ENCODE measurements at regions not wholly inside any gene's neighbourhood (a gene's known extent, or its start where the extent isn't known, plus 50 kb on each side); places are given as distances from the start of the nearest gene placed in this dataset.
A peak's percentile ranks its signal among the peaks of the same experiment; 100 is the strongest.
"Not testable (repeated sequence)": the region's sequence is repeated elsewhere in the genome, so short reads cannot be mapped to it uniquely, and the experiment has no call there.

GRCh38 chr5:123975521-123975920, 463.5 kb downstream of the CSNK1G3 start:
- FAIRE-seq; DNase-seq (ENCODE audit: low spot score): not testable (repeated sequence)

- DNase-seq (ENCODE audit: low spot score), result no peak
- FAIRE-seq, result no peak
Observed at GRCh38 chr5:123966781-123967180, 454.8 kb downstream of the CSNK1G3 start.

- DNase-seq (ENCODE audit: low spot score), result no peak
- FAIRE-seq, result no peak
Observed at GRCh38 chr5:123965626-123966025, 453.6 kb downstream of the CSNK1G3 start.

DNA sequence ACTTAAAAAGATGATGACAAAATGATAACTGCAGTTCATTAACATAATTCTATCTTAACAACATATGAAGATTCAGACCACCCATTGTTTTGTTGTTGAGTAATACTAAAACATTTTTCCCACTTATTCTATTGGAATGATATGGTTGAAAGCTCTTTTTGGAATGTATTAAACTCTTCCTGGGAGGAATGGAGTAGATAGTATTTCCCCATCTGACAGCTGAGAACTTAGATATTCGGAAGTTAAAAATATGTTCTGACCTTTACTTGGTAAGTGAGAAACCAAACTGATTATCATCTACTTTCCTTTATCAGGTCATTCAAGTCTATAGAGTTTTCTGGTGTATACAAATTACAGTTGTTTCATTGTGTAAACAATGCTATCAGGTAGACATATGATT, 452.9 kb downstream of the CSNK1G3 start:
- no peak for FAIRE-seq
- no peak for DNase-seq (ENCODE audit: low spot score)

DNA sequence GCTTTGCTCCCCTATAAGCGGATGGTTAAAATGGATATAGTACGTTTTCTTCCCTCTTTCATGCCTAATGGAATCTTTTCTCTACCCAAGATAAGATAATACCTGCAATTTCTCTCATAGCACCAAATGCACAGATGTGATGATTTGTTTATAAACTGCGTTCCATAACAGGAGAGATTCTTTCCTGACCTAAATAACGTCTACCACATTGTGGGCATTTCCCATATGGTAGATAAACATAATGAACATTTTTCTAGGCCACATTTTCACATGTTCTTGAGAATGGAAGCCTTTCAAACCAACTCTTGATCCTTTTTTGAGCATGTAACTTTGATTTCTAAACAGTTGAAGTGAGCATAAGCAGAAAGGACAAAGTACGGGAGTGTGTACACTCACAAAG, 448.5 kb downstream of the CSNK1G3 start:
- no peak for DNase-seq (ENCODE audit: low spot score)
- no peak for FAIRE-seq

DNA sequence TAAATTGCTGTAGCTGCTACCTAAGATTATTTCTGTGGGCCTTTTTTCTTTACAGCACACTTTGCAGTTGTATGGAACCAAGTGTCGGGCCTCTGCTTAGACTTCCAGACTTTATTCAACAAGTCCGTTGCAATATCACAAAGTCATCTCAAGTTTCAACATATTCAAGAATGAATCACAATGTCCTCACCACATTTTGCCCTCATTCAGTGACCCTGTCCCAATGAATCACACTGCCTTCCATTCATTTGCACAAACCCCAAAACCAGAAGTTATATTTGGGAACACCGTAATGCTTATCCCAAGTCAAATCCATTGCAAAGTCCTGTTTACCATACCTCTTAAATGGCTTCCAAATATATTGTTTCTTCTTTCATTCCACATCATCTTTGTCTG, 439.6 kb downstream of the CSNK1G3 start:
- FAIRE-seq (peak; percentile 98), DNase-seq (ENCODE audit: low spot score) (peak; percentile 87)

- FAIRE-seq (peak; percentile 24), DNase-seq (ENCODE audit: low spot score) (peak; percentile 22)
Observed at GRCh38 chr5:123950701-123951581, 439.0 kb downstream of the CSNK1G3 start.

DNA sequence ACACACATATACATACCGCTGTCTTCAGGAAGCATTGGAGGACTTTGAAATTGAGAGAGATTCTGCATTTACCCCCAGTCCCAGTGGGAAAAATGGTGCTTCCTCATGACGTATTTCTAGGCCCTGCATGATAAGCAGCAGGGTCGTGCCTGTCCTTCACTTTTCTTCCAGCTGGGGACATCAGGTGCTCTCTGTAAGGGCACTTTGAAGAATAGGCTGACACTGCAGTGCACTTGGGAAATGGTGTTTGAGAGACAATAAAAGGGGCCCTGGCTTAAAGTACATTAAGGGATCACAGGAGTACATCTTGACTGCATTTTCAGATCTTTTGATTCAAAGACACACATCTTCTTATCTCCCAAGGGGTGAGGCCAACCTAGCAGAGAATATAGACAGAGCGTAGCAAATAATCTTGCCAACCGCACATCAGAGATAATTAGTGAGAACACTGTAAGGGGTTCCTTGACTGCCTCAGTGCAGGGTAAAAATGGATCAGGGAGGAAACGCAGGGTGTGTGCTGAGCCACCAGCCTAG, 437.9 kb downstream of the CSNK1G3 start:
- FAIRE-seq, result no peak
- no peak for DNase-seq (ENCODE audit: low spot score)

DNA sequence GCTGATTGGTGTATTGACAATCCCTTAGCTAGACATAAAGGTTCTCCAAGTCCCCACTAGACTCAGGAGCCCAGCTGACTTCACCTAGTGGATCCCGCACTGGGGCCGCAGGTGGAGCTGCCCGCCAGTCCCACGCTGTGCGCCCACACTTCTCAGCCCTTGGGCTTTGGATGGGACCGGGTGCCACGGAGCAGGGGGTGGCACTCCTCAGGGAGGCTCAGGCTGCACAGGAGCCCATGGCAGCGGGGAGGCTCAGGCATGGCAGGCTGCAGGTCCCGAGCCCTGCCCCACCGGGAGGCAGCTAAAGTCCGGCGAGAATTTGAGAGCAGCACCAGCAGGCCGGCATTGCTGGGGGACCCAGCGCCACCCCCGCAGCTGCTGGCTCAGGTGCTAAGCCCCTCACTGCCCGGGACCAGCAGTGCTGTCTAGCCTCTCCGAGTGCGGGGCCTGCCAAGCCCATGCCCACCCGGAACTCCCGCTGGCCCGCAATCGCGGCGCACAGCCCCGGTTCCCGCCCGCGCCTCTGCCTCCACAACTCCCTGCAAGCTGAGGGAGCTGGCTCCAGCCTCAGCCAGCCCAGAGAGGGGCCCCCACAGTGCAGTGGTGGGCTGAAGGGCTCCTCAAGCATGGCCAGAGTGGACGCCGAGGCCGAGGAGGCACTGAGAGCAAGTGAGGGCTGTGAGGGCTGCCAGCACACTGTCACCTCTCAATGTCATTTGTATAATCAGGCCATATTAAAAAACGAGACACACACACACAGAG, 437.2 kb downstream of the CSNK1G3 start:
- DNase-seq (ENCODE audit: low spot score) (no peak), FAIRE-seq (no peak)

GRCh38 chr5:123947797-123948196, 435.8 kb downstream of the CSNK1G3 start:
- FAIRE-seq, result no peak
- DNase-seq (ENCODE audit: low spot score), result no peak

GRCh38 chr5:123945548-123945947, 433.6 kb downstream of the CSNK1G3 start:
- no peak for DNase-seq (ENCODE audit: low spot score)
- no peak for FAIRE-seq

DNA sequence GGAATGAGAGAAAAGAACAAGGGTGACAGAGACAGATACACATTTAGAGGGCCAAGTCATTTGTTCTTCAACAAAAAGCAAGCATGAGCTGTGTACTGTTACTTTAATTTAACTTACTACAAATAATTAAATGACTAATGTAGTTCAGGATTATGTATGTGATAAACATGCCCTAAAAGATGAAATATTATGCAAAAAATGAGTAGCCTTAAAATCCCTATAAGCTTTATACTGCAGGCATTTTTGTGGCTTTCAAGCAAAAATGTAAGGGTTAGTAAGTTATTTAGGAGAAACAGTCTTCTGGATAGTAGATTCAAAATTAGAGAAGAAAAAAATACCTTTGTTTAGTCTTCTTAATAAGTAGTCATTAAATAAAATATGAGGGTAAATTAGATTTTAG, 431.2 kb downstream of the CSNK1G3 start:
- FAIRE-seq, result no peak

DNA sequence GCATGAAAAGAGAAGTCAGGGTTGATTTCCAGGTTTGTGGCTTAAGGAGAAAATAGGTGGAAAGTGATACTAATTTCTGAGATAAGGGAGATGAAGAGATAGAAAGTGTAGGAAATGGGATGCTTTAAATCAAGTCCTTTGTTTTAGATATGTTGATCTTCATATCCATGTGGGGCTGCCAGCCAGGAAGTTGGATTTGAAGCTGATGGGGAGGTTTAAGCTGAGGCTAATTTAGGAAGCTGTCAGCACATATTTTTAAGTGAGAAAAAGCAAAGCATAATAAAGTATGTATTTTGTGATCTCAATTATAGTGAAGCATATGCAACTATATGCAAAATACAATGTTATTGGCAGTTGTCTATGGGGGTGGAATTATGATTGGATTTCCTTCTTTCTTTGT, 428.4 kb downstream of the CSNK1G3 start:
- DNase-seq (ENCODE audit: low spot score) (no peak), FAIRE-seq (no peak)

More for the DNA sequence above, 431.2 kb downstream of the CSNK1G3 start:
- no peak for DNase-seq (ENCODE audit: low spot score)

DNA sequence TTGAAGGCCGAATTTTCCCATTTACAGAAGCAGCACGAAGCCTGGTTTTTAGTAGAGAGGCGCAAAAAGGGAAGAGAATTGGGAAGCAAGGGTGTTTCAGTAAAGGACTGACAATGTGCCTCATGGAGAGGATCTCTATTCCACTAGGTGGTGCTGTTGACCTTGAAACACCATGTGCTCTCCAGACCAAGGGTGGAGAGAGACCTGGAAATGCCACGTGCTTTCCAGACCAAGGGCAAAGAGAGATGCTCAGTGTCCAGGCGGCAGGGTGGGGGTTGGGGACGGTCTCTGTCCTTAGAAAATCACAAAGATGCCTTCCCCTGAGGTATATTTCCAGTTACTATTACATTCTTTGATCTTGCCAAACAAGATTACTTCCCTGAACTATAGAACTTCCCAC, 425.3 kb downstream of the CSNK1G3 start:
- DNase-seq (ENCODE audit: low spot score) (peak; percentile 28), FAIRE-seq (no peak)

DNA sequence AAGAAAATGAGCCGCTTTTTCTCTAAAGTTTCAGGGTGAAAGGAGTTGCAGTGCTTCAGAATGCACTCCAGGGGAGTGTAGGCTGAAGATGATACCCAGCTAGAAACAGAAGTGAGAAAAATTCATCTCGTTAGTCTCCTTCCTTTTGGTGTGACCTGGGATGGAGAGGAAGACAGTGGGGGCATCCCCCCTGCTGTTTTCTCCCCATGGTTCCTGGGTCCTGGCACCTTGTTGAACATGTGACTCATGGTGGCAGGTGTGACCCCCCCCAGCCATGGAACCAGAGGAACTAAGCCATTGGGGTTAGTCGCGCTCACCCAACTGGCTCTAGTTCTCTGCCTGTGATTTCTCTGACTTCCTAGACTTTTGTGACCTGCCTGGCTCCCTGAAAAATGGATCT, 424.6 kb downstream of the CSNK1G3 start:
- FAIRE-seq, result no peak

DNA sequence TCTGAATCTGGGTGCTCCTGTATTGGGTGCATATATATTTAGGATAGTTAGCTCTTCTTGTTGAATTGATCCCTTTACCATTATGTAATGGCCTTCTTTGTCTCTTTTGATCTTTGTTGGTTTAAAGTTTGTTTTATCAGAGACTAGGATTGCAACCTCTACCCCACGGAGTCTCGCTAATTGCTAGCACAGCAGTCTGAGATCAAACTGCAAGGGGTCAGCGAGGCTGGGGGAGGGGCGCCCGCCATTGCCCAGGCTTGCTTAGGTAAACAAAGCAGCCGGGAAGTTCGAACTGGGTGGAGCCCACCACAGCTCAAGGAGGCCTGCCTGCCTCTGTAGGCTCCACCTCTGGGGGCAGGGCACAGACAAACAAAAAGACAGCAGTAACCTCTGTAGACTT, 421.8 kb downstream of the CSNK1G3 start:
- FAIRE-seq; DNase-seq (ENCODE audit: low spot score): not testable (repeated sequence)

More for the DNA sequence above, 424.6 kb downstream of the CSNK1G3 start:
- DNase-seq (ENCODE audit: low spot score), result no peak

- no peak for FAIRE-seq
- DNase-seq (ENCODE audit: low spot score), result no peak
Observed at GRCh38 chr5:123929055-123929474, 417.1 kb downstream of the CSNK1G3 start.

GRCh38 chr5:123928401-123928800, 416.4 kb downstream of the CSNK1G3 start:
- DNase-seq (ENCODE audit: low spot score) (no peak), FAIRE-seq (no peak)

DNA sequence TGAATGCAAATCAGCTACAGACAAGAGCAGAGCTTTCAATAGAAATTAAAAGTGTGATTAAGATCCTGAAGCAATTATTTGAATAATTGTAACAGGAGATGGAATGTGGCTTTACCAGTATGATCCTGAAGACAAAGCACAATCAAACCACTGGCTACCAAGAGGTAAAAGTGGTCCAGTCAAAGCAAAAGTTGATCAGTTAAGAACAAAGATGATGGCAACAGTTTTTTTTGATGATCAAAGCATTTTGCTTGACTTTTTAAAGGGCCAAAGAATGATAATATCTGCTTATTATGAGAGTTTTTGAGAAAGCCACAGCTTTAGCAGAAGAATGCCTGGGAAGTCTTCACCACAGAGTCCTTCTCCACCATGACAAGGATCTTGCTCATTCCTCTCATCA, 409.2 kb downstream of the CSNK1G3 start:
- DNase-seq (ENCODE audit: low spot score) (no peak), FAIRE-seq (no peak)

DNA sequence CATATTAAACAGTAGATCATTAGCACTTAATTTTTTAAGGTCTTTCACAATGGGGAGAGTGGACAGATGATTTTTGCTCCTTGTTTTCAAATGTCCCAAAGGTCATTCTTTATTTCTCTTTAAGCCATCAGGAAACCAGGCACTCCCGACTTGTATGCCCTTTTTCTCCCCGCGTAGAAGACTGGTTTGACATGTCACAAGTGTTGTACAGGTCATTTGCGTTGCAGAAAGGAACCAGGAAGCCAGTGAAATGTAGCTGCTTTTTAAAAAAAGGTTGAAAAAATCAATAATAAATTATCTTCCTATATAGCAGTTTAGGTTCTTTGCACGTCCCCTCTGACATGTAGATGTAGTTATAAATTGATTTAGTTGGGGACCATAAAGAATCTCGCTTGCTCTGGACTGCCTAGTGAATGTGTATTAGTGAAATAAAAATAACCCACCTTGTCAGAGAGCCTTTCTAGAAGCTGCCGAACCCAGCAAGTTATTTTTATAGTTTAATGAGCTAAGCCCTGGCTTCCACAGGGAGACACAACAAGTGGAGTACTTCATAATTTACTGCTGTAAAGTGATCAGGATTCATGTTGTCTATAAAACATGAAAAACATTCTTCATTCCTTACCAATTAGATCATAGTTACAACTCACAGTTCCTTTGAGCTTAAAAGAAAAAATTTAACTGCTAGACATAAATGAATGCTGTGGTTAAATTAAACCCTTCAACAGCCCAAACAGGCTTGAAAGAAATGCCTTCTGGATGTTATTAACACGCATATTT, 404.6 kb downstream of the CSNK1G3 start:
- DNase-seq (ENCODE audit: low spot score), result peak; percentile 74
- peak; percentile 81 for FAIRE-seq

DNA sequence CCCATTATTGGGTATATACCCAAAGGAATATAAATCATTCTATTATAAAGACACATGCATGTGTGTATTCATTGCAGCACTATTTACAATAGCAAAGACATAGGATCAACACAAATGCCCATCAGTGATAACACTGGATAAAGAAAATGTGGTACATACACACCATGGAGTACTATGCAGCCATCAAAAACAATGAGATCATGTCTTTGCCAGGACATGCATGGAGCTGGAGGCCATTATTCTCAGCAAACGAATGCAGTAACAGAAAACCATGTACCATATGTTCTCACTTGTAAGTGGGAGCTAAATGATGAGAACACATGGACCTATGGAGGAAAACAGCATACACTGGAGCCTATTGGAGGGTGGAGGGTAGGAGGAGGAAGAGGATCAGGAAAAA, 402.4 kb downstream of the CSNK1G3 start:
- DNase-seq (ENCODE audit: low spot score), result no peak
- no peak for FAIRE-seq

All from RCC 7860 (cell line).